ENCODE measurements at regions not wholly inside any gene's neighbourhood (a gene's known extent, or its start where the extent isn't known, plus 50 kb on each side); places are given as distances from the start of the nearest gene placed in this dataset.

DNA sequence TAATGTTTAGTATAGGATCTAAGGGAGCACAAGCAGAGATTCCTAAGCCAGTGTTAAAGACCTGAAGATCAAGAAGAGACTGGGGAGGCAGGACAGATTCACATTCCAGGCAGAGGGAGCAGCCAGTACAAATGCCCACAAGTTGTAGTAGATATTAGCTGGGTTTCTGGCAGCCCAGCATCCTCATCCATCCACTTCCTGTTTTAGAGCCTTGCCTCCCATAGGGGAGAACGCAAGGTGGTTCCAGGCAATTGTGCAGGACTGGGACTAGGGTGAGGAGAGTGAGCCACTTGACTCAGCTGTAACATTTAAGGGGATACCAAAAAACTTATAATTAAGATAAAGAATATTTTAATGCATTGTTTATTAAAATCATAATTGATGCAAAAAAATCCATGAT lies 71.3 kb upstream of the PSMA6 start:
- Mint-ChIP-seq H3K36me3 (peaks cover 25 to 27% of the 10 kb centered on the region in 2 donors), H3K27ac (no peak overlapping the region), H3K4me1 (peaks cover 15% of the 10 kb centered on the region), H3K9me3 (peaks cover 0 to 1% (median 0%) of the 10 kb centered on the region in 7 donors), H3K4me3 (no peak overlapping the region), H3K27me3 (ENCODE audit: low read depth in 3 of 3) (no peaks in the 10 kb centered on the region)
- H3K9ac ChIP-seq (ENCODE audit: insufficient read depth, low read length, poor library complexity, severe bottlenecking): no peak overlapping the region
- H3K36me3 ChIP-seq (replicated peaks in 1 of 2; ENCODE audit: control insufficient read depth in 1 of 2, insufficient read depth in 2 of 2, low read length in 2 of 2): peaks cover 0 to 11% of the 10 kb centered on the region in 2 donors
- H3K4me2 ChIP-seq (replicated peaks; ENCODE audit: extremely low read depth, low read length, poor library complexity, severe bottlenecking): no peak overlapping the region
- H3K79me2 ChIP-seq (ENCODE audit: insufficient read depth, low read length): no peaks in the 10 kb centered on the region
- no peaks in the 10 kb centered on the region for H3K27me3 ChIP-seq (ENCODE audit: control insufficient read depth in 2 of 2, insufficient read depth in 2 of 2, low read length in 2 of 2)
- no peak overlapping the region for H3K4me3 ChIP-seq (replicated peaks in 1 of 3; ENCODE audit: low read depth in 2 of 3, low read length in 3 of 3)
- intact Hi-C loops (cut with micrococcal nuclease): no loop called here
- H2AFZ ChIP-seq (ENCODE audit: insufficient read depth, low read depth, low read length, poor library complexity, severe bottlenecking): no peak overlapping the region
- H3K27ac ChIP-seq (ENCODE audit: low read depth in 1 of 2, low read length in 2 of 2): no peak overlapping the region
- no peak for TF ChIP-seq CTCF (IDR thresholded peaks at IDR 0.05)
- no peak for DNase-seq
- H3K4me1 ChIP-seq (ENCODE audit: control insufficient read depth in 1 of 2, insufficient read depth in 2 of 2, low read length in 2 of 2): peaks cover 9 to 12% of the 10 kb centered on the region in 2 donors
- H4K20me1 ChIP-seq (ENCODE audit: insufficient read depth, low read length): no peaks in the 10 kb centered on the region
- no CpG with 5 or more reads among the region's 1 CpG for WGBS (ENCODE audit: insufficient coverage)
- no peaks in the 10 kb centered on the region for H3K9me3 ChIP-seq (replicated peaks in 1 of 2; ENCODE audit: control insufficient read depth in 1 of 2, insufficient read depth in 1 of 2, low read length in 2 of 2)

GRCh38 chr14:35221462-35221861 lies 70.7 kb upstream of the PSMA6 start:
- H3K27ac Mint-ChIP-seq: no peak overlapping the region
- no peak for TF ChIP-seq CTCF (IDR thresholded peaks at IDR 0.05)
- H3K9me3 Mint-ChIP-seq: peaks cover 0 to 1% (median 0%) of the 10 kb centered on the region in 7 donors

More at GRCh38 chr14:35221462-35221861, 70.7 kb upstream of the PSMA6 start:
- H3K4me3 ChIP-seq (replicated peaks in 1 of 3; ENCODE audit: low read depth in 2 of 3, low read length in 3 of 3): no peak overlapping the region
- H3K27ac ChIP-seq (ENCODE audit: low read depth in 1 of 2, low read length in 2 of 2): no peak overlapping the region
- no peaks in the 10 kb centered on the region for H3K27me3 ChIP-seq (ENCODE audit: control insufficient read depth in 2 of 2, insufficient read depth in 2 of 2, low read length in 2 of 2)
- WGBS (ENCODE audit: insufficient coverage): no CpG with 5 or more reads among the region's 3 CpGs
- peaks cover 15% of the 10 kb centered on the region for H3K4me1 Mint-ChIP-seq
- no peaks in the 10 kb centered on the region for H3K79me2 ChIP-seq (ENCODE audit: insufficient read depth, low read length)
- H3K27me3 Mint-ChIP-seq (ENCODE audit: low read depth in 3 of 3): no peaks in the 10 kb centered on the region
- intact Hi-C loops (cut with micrococcal nuclease): no loop called here
- H4K20me1 ChIP-seq (ENCODE audit: insufficient read depth, low read length): no peaks in the 10 kb centered on the region
- H2AFZ ChIP-seq (ENCODE audit: insufficient read depth, low read depth, low read length, poor library complexity, severe bottlenecking): no peak overlapping the region
- no peak overlapping the region for H3K4me2 ChIP-seq (replicated peaks; ENCODE audit: extremely low read depth, low read length, poor library complexity, severe bottlenecking)
- peaks cover 9 to 12% of the 10 kb centered on the region in 2 donors for H3K4me1 ChIP-seq (ENCODE audit: control insufficient read depth in 1 of 2, insufficient read depth in 2 of 2, low read length in 2 of 2)
- no peak for DNase-seq
- peaks cover 0 to 11% of the 10 kb centered on the region in 2 donors for H3K36me3 ChIP-seq (replicated peaks in 1 of 2; ENCODE audit: control insufficient read depth in 1 of 2, insufficient read depth in 2 of 2, low read length in 2 of 2)
- no peaks in the 10 kb centered on the region for H3K9me3 ChIP-seq (replicated peaks in 1 of 2; ENCODE audit: control insufficient read depth in 1 of 2, insufficient read depth in 1 of 2, low read length in 2 of 2)
- H3K36me3 Mint-ChIP-seq: peaks cover 23 to 25% of the 10 kb centered on the region in 2 donors
- H3K9ac ChIP-seq (ENCODE audit: insufficient read depth, low read length, poor library complexity, severe bottlenecking): no peak overlapping the region
- H3K4me3 Mint-ChIP-seq: no peak overlapping the region
